ENCODE measurements at regions not wholly inside any gene's neighbourhood (a gene's known extent, or its start where the extent isn't known, plus 50 kb on each side); places are given as distances from the start of the nearest gene placed in this dataset.

DNA sequence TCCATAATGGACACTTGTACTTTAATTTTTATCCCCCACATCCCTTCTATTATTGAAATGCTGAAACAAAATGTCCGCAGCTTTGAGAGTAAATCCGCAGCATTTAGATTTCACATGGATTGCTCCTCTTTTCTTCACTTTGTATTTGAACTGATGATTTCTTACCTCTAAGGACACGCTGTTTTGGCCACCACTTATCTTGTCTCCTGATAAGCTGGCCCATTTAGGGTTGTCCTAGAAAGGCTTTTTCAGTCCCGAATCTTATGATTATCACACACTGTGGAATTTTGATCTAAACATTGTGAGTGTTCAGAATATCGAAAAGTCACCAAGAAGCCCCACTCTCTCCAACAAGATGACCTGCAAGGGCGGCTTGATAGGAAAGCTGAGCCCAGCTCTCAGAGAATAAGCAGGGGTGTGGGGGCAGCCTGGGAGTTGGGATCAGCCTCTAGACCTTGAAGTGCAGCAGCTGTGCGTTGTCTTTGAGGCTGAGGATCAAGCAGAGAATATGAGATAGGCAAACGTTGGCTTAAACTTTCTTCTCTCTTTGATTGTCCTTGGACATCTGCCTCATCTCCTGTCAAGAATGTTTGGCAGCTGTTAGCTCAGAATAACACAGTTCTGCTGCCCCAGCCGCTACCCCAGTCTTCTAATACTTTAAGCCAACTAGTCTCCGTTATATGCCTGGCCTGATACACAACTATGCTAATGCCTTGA lies 399.7 kb upstream of the NR2F2 start:
- no peak for DNase-seq (ENCODE audit: low read depth, low spot score)
- TF ChIP-seq EZH2 (IDR thresholded peaks at IDR 0.05; ENCODE audit: low read length) = no peak
- TF ChIP-seq, protein P1, sequence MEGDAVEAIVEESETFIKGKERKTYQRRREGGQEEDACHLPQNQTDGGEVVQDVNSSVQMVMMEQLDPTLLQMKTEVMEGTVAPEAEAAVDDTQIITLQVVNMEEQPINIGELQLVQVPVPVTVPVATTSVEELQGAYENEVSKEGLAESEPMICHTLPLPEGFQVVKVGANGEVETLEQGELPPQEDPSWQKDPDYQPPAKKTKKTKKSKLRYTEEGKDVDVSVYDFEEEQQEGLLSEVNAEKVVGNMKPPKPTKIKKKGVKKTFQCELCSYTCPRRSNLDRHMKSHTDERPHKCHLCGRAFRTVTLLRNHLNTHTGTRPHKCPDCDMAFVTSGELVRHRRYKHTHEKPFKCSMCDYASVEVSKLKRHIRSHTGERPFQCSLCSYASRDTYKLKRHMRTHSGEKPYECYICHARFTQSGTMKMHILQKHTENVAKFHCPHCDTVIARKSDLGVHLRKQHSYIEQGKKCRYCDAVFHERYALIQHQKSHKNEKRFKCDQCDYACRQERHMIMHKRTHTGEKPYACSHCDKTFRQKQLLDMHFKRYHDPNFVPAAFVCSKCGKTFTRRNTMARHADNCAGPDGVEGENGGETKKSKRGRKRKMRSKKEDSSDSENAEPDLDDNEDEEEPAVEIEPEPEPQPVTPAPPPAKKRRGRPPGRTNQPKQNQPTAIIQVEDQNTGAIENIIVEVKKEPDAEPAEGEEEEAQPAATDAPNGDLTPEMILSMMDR (optimal IDR thresholded peaks at IDR 0.05 in 1 of 3, IDR thresholded peaks at IDR 0.05 in 1 of 3, conservative IDR thresholded peaks at IDR 0.05 in 1 of 3; ENCODE audit: extremely low read depth in 1 of 3, insufficient read depth in 2 of 3, low read length in 3 of 3) = no peak
- no peak overlapping the region for H3K27ac ChIP-seq (ENCODE audit: control insufficient read depth, insufficient read depth, low read length)
- no peak overlapping the region for H3K4me3 ChIP-seq (ENCODE audit: control insufficient read depth in 2 of 3, extremely low read depth in 1 of 3, insufficient read depth in 2 of 3, low read depth in 1 of 3, low read length in 3 of 3)
- H3K9me1 ChIP-seq (ENCODE audit: control insufficient read depth, extremely low read depth, insufficient read depth, low read length) = no peaks in the 10 kb centered on the region
- no peak overlapping the region for H3K4me2 ChIP-seq (ENCODE audit: control insufficient read depth, extremely low read depth, insufficient read depth, low read depth, low read length)
- no peaks in the 10 kb centered on the region for H3K79me2 ChIP-seq (ENCODE audit: control insufficient read depth, insufficient read depth, low read length)
- H2AFZ ChIP-seq (ENCODE audit: control insufficient read depth, low read length) = no peak overlapping the region
- no peaks in the 10 kb centered on the region for H4K20me1 ChIP-seq (ENCODE audit: control insufficient read depth, extremely low read depth, insufficient read depth, low read length)
- H3K36me3 ChIP-seq (ENCODE audit: control insufficient read depth in 2 of 2, extremely low read depth in 1 of 2, insufficient read depth in 2 of 2, low read length in 2 of 2) = no peaks in the 10 kb centered on the region
- no peak overlapping the region for H3K9ac ChIP-seq (ENCODE audit: control insufficient read depth, extremely low read depth, insufficient read depth, low read length)
- no peak for FAIRE-seq
- H3K9me3 ChIP-seq (ENCODE audit: control insufficient read depth, low read depth, low read length) = no peaks in the 10 kb centered on the region
- H3K4me1 ChIP-seq (ENCODE audit: control insufficient read depth, extremely low read depth, insufficient read depth, low read length) = no peaks in the 10 kb centered on the region
- dilution Hi-C loops (cut with MboI; ENCODE audit: extremely low pct_ligation_motif_present, low sequenced_read_pairs) = no loop called here
- H3K27me3 ChIP-seq (ENCODE audit: control insufficient read depth, extremely low read depth, insufficient read depth, low read length) = no peaks in the 10 kb centered on the region

DNA sequence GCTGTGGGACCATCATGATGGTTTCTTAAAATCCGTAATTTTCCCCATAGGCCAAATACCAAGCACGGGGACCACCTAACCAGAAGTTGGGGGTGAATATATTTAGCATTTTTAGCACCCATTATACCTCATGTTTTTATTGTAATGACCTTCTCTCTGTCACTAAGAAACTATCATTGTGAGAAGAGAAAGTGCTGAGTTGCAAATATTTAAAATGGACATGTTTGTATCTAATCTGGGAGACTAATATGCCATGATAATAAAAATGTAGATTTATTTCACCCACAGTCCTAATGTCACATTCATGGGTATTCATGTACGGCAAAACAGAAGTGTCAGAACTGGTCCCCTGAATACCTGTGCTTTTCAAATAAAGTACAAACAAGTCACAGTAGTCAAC lies 398.9 kb upstream of the NR2F2 start:
- H3K9ac ChIP-seq (ENCODE audit: control insufficient read depth, extremely low read depth, insufficient read depth, low read length) = no peak overlapping the region
- no peaks in the 10 kb centered on the region for H3K36me3 ChIP-seq (ENCODE audit: control insufficient read depth in 2 of 2, extremely low read depth in 1 of 2, insufficient read depth in 2 of 2, low read length in 2 of 2)
- TF ChIP-seq, protein P1 (optimal IDR thresholded peaks at IDR 0.05 in 1 of 3, IDR thresholded peaks at IDR 0.05 in 1 of 3, conservative IDR thresholded peaks at IDR 0.05 in 1 of 3; ENCODE audit: extremely low read depth in 1 of 3, insufficient read depth in 2 of 3, low read length in 3 of 3) = no peak
- TF ChIP-seq EZH2 (IDR thresholded peaks at IDR 0.05; ENCODE audit: low read length) = no peak
- H3K27ac ChIP-seq (ENCODE audit: control insufficient read depth, insufficient read depth, low read length) = no peak overlapping the region
- H3K4me3 ChIP-seq (ENCODE audit: control insufficient read depth in 2 of 3, extremely low read depth in 1 of 3, insufficient read depth in 2 of 3, low read depth in 1 of 3, low read length in 3 of 3) = no peak overlapping the region
- no peak for DNase-seq (ENCODE audit: low read depth, low spot score)
- no peak overlapping the region for H3K4me2 ChIP-seq (ENCODE audit: control insufficient read depth, extremely low read depth, insufficient read depth, low read depth, low read length)
- H3K9me3 ChIP-seq (ENCODE audit: control insufficient read depth, low read depth, low read length) = no peaks in the 10 kb centered on the region
- H3K79me2 ChIP-seq (ENCODE audit: control insufficient read depth, insufficient read depth, low read length) = no peaks in the 10 kb centered on the region
- dilution Hi-C loops (cut with MboI; ENCODE audit: extremely low pct_ligation_motif_present, low sequenced_read_pairs) = no loop called here
- no peaks in the 10 kb centered on the region for H3K27me3 ChIP-seq (ENCODE audit: control insufficient read depth, extremely low read depth, insufficient read depth, low read length)
- no peak for FAIRE-seq
- no peaks in the 10 kb centered on the region for H4K20me1 ChIP-seq (ENCODE audit: control insufficient read depth, extremely low read depth, insufficient read depth, low read length)
- no peak overlapping the region for H2AFZ ChIP-seq (ENCODE audit: control insufficient read depth, low read length)
- H3K4me1 ChIP-seq (ENCODE audit: control insufficient read depth, extremely low read depth, insufficient read depth, low read length) = no peaks in the 10 kb centered on the region
- no peaks in the 10 kb centered on the region for H3K9me1 ChIP-seq (ENCODE audit: control insufficient read depth, extremely low read depth, insufficient read depth, low read length)

Data from keratinocyte (primary cell).